H1 (cell line): ENCODE measurements at regions not wholly inside any gene's neighbourhood (a gene's known extent, or its start where the extent isn't known, plus 50 kb on each side); places are given as distances from the start of the nearest gene placed in this dataset.

Experiments used
- CREB1 ChIP-seq: IDR thresholded peaks from 2 replicates; pipeline ENCODE4 v1.6.1; 2012; ENCODE audit warnings: inconsistent platforms
- EP300 ChIP-seq, 2 experiments: IDR thresholded peaks; 1 replicate in 1 of 2; 2 replicates in 1 of 2; pipeline ENCODE4 v1.6.1; 2011 to 2012; ENCODE audit warnings: low read depth in 2 of 2, low read length in 2 of 2, mild to moderate bottlenecking in 2 of 2, borderline replicate concordance in 1 of 2, inconsistent platforms in 1 of 2, moderate library complexity in 1 of 2
- KDM1A ChIP-seq: fragments of 200-600, 300-600 bp; sonication (generic); IDR thresholded peaks from 2 replicates; pipeline ENCODE4 v1.7.1; 2016; ENCODE audit warnings: mild to moderate bottlenecking, low read length, borderline replicate concordance
- MAFK ChIP-seq: IDR thresholded peaks from 2 replicates; pipeline ENCODE4 v1.6.1; 2012; ENCODE audit warnings: low read depth, mild to moderate bottlenecking, improper control_type of control experiment, low read length
- POLR2A ChIP-seq, 2 experiments: IDR thresholded peaks; 1 replicate in 1 of 2; 2 replicates in 1 of 2; pipeline ENCODE4 v1.6.1; 2011; ENCODE audit warnings: low read depth in 2 of 2, low read length in 2 of 2, mild to moderate bottlenecking in 2 of 2; ENCODE audit errors: control extremely low read depth in 1 of 2
- POLR2AphosphoS5 ChIP-seq: IDR thresholded peaks from 2 replicates; pipeline ENCODE4 v1.6.1; 2011; ENCODE audit warnings: low read depth, low read length
- RAD21 ChIP-seq, 2 experiments: IDR thresholded peaks in 1 of 2; conservative IDR thresholded peaks in 1 of 2; 2 replicates each; pipeline ENCODE4 v1.6.1; 2011; ENCODE audit warnings: low read depth in 2 of 2, low read length in 2 of 2, improper control_type of control experiment in 1 of 2, inconsistent platforms in 1 of 2, mild to moderate bottlenecking in 1 of 2, moderate library complexity in 1 of 2
- SIN3A ChIP-seq, 2 experiments: IDR thresholded peaks in 1 of 2; conservative IDR thresholded peaks in 1 of 2; 2 replicates each; pipeline ENCODE4 v1.6.1; 2011 to 2012; ENCODE audit warnings: low read length in 2 of 2, improper control_type of control experiment in 1 of 2, low read depth in 1 of 2, mild to moderate bottlenecking in 1 of 2
- SRF ChIP-seq: IDR thresholded peaks from 2 replicates; pipeline ENCODE4 v1.6.1; 2011; ENCODE audit warnings: mild to moderate bottlenecking, low read depth, low read length, moderate library complexity
- TBP ChIP-seq: IDR thresholded peaks from 2 replicates; pipeline ENCODE4 v1.6.1; 2011; ENCODE audit warnings: low read depth, low read length, improper control_type of control experiment
- TCF12 ChIP-seq: IDR thresholded peaks from 2 replicates; pipeline ENCODE4 v1.6.1; 2011; ENCODE audit warnings: low read depth, mild to moderate bottlenecking, low read length
- TF ChIP-seq, protein P1 (sequence below), 3 experiments: IDR thresholded peaks; 1 replicate in 2 of 3; 2 replicates in 1 of 3; pipeline versions ENCODE4 v1.5.1 to v1.6.1; 2011; ENCODE audit warnings: low read length in 3 of 3, mild to moderate bottlenecking in 3 of 3, inconsistent platforms in 2 of 3, low read depth in 1 of 3, moderate library complexity in 1 of 3; ENCODE audit not compliant: insufficient read depth in 1 of 3; ENCODE audit errors: control extremely low read depth in 1 of 3
- TF ChIP-seq, protein P2 (sequence below): IDR thresholded peaks from 2 replicates; pipeline ENCODE4 v1.6.1; 2012; ENCODE audit warnings: inconsistent platforms
- TF ChIP-seq, protein P3 (sequence below): IDR thresholded peaks from 2 replicates; pipeline ENCODE4 v1.6.1; 2012; ENCODE audit warnings: inconsistent platforms

DNA sequence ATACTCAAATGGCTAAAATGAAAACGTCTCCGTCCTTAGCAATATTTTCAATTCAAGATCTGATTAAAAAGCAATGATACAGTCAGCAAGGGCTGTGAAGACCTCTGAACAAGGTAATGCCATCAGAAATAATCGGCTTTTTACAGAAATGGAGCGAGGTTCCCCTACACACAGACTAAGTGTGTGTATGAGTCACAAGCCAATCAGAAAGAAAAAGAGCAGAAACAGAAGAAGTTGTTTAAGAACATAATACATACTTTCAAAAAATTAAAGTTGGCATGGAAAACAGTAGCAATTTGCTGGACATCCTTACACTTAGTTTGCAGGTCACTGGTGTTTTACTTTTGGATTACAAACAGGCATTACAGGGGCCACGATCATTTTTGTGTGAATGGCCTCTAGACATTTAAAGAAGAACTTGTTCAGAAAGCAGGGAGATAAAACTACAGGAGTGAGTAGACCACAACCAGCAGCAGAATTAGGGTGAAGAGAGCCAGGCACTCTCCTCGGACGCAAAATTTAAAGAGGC lies 350.0 kb upstream of the RUNX1 start:
- no peak for TF ChIP-seq KDM1A
- TF ChIP-seq SRF, result no peak
- no peak for TF ChIP-seq MAFK
- TF ChIP-seq, protein P1, sequence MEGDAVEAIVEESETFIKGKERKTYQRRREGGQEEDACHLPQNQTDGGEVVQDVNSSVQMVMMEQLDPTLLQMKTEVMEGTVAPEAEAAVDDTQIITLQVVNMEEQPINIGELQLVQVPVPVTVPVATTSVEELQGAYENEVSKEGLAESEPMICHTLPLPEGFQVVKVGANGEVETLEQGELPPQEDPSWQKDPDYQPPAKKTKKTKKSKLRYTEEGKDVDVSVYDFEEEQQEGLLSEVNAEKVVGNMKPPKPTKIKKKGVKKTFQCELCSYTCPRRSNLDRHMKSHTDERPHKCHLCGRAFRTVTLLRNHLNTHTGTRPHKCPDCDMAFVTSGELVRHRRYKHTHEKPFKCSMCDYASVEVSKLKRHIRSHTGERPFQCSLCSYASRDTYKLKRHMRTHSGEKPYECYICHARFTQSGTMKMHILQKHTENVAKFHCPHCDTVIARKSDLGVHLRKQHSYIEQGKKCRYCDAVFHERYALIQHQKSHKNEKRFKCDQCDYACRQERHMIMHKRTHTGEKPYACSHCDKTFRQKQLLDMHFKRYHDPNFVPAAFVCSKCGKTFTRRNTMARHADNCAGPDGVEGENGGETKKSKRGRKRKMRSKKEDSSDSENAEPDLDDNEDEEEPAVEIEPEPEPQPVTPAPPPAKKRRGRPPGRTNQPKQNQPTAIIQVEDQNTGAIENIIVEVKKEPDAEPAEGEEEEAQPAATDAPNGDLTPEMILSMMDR (IDR thresholded peaks at IDR 0.05; ENCODE audit: control extremely low read depth in 1 of 3, insufficient read depth in 1 of 3, low read depth in 1 of 3, low read length in 3 of 3), result no peak
- no peak for TF ChIP-seq SIN3A (conservative IDR thresholded peaks at IDR 0.05 in 1 of 2, IDR thresholded peaks at IDR 0.05 in 1 of 2; ENCODE audit: low read depth in 1 of 2, low read length in 2 of 2)
- TF ChIP-seq TCF12, result no peak
- no peak for TF ChIP-seq POLR2A (IDR thresholded peaks at IDR 0.05; ENCODE audit: control extremely low read depth in 1 of 2, low read depth in 2 of 2, low read length in 2 of 2)
- no peak for TF ChIP-seq POLR2AphosphoS5
- no peak for TF ChIP-seq RAD21 (IDR thresholded peaks at IDR 0.05 in 1 of 2, conservative IDR thresholded peaks at IDR 0.05 in 1 of 2; ENCODE audit: low read depth in 2 of 2, low read length in 2 of 2)
- TF ChIP-seq, protein P2, sequence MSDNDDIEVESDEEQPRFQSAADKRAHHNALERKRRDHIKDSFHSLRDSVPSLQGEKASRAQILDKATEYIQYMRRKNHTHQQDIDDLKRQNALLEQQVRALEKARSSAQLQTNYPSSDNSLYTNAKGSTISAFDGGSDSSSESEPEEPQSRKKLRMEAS, result no peak
- TF ChIP-seq TBP, result no peak
- TF ChIP-seq, protein P3, sequence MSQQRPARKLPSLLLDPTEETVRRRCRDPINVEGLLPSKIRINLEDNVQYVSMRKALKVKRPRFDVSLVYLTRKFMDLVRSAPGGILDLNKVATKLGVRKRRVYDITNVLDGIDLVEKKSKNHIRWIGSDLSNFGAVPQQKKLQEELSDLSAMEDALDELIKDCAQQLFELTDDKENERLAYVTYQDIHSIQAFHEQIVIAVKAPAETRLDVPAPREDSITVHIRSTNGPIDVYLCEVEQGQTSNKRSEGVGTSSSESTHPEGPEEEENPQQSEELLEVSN, result no peak
- no peak for TF ChIP-seq EP300 (IDR thresholded peaks at IDR 0.05; ENCODE audit: borderline replicate concordance in 1 of 2, low read depth in 2 of 2, low read length in 2 of 2)
- no peak for TF ChIP-seq CREB1
